VCaP (cell line): ENCODE measurements at regions not wholly inside any gene's neighbourhood (a gene's known extent, or its start where the extent isn't known, plus 50 kb on each side); places are given as distances from the start of the nearest gene placed in this dataset.

Experiments used
- H3K27ac ChIP-seq: fragments of 450-650 bp; 2 replicates; pipeline ENCODE4 v1.5.1; 2017
- TF ChIP-seq, protein P1 (sequence below): fragments of 450-650 bp; conservative IDR thresholded peaks from 2 replicates; pipeline ENCODE4 v1.5.1; 2017; ENCODE audit warnings: mild to moderate bottlenecking, moderate library complexity

DNA sequence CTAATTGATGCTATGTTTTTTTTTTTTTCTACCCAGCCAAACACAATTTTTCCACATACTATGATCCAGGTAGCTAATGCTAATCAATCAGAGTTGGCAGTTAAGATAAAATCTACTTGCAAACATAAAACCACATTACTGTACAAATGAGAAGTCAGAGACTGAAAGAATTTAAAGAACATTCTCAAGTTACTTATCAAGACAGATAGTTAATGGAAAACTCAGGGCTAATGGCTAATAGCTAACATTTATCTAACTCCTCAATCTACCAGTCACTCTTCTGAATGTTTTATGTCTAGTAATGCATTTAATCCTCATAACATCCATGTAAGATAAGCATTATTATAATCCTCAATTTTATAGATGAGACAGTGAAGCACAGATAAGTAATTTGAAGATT is 537.6 kb upstream of the SETBP1 start:
- TF ChIP-seq, protein P1, sequence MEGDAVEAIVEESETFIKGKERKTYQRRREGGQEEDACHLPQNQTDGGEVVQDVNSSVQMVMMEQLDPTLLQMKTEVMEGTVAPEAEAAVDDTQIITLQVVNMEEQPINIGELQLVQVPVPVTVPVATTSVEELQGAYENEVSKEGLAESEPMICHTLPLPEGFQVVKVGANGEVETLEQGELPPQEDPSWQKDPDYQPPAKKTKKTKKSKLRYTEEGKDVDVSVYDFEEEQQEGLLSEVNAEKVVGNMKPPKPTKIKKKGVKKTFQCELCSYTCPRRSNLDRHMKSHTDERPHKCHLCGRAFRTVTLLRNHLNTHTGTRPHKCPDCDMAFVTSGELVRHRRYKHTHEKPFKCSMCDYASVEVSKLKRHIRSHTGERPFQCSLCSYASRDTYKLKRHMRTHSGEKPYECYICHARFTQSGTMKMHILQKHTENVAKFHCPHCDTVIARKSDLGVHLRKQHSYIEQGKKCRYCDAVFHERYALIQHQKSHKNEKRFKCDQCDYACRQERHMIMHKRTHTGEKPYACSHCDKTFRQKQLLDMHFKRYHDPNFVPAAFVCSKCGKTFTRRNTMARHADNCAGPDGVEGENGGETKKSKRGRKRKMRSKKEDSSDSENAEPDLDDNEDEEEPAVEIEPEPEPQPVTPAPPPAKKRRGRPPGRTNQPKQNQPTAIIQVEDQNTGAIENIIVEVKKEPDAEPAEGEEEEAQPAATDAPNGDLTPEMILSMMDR: no peak

DNA sequence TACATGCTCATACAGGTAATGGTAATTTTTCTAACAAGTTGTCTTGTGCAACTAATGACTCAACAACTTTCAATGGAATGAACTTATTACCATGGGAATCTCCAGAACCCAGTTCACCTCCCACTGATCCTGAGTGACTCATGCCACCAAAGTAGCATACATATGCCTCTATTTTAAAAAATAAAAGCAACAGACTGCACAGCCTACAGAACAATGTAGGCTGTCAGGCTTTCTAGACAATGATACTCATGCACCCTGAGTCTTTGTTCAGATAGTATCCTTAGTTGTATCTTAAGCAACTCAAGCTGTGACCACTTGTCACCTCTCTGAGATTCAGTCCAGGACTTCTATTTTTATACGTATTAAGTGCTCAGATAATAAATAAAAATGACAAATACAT is 531.0 kb upstream of the SETBP1 start:
- TF ChIP-seq, protein P1: no peak
- H3K27ac ChIP-seq: no peak overlapping the region

More for the DNA sequence above, 537.6 kb upstream of the SETBP1 start:
- H3K27ac ChIP-seq: no peak overlapping the region

DNA sequence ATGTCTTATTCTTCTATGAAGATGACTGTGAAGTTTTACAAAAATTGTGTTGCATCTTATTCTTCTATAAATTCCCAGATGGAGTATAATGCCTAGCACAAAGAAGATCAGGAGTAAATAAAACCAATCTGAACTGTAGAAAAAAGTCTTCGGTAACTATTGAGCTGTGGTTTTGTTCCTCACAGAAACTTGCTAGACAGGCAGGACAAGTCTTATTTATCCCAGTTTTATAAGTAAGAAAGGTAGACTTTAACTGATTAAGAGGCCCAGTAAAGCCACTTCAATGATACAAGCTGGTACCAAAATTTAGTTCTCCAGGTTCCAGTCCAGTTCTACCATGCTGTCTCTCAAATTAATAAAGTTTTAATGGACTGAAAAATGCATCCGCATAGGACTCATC is 526.7 kb upstream of the SETBP1 start:
- TF ChIP-seq, protein P1: no peak
- peak overlapping the region; percentile 53 for H3K27ac ChIP-seq

DNA sequence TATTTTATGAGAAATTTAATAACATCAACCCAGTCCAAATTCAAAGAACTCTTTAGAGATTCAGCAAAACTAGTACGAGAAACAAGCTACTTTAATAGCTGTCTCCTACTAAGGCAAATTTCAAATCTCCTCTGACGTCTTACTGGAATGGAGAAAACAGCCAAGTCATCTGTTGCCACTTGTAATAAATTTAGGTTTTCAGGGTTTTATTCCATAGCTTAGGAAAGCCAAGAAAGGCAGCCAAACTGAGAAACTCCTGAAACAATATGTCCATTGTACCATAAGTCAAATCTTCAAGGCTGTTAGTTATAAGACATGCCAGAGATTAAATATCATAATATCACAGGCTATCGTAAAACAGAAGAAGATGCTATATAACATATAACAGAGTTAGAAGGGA is 524.6 kb upstream of the SETBP1 start:
- TF ChIP-seq, protein P1: no peak

DNA sequence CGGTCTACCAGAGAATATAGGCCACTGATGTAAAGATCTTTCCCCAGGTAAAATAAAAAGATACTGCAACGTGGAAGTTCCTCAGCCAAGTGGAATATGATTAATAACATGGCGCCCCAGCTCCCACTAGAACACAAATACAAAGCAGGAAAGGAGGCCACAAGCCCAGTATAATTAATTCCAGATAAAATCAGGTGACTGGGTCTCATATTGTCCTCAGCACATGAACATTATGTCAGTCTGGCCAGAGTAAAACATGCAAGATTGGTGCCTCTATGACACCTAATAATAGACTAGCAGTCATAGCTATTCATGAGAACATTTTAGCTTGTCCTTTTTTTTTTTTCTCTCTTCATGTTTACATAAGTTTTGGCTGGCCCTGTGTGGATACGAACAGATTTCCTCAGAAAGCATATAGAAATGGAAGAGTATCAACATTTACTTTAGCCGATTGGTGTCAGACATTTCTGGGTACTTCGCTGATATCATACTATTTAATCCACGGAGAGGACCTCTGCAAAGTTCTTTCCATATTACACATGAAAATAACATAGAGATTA is 523.8 kb upstream of the SETBP1 start:
- H3K27ac ChIP-seq: no peak overlapping the region
- TF ChIP-seq, protein P1: no peak

More for the DNA sequence above, 524.6 kb upstream of the SETBP1 start:
- H3K27ac ChIP-seq: no peak overlapping the region

DNA sequence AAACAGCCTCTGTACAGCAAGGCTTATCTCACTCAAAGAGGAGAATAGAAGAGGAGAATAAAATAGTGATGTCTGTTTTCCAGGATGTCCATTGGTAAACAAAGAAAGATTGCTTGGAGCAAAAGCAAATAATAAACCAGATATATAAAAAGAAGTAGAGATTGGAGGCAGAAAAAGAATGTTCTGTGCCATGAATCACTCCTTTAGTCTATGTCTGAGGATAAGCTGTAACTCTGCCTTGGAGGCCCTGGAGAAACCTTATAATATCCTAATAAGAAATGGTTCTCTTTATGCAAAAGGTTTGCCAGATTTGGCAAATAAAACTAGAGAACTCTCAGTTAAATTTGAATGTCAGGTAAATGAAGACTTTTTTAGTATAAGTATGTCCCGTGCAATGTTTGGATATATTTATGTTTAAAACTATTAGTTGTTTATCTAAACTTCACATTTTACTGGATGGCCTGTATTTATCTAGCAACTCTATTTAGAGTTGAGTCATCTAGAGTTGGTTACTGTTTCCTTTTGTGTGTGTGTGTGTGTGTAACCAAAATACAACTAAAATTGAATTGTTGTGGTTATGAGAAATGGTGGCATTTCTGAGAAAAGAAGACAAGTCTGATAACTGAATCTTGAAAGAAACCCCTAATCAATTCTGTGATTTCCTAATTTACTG is 510.3 kb upstream of the SETBP1 start:
- TF ChIP-seq, protein P1: no peak
- peak overlapping the region; percentile 68 for H3K27ac ChIP-seq

DNA sequence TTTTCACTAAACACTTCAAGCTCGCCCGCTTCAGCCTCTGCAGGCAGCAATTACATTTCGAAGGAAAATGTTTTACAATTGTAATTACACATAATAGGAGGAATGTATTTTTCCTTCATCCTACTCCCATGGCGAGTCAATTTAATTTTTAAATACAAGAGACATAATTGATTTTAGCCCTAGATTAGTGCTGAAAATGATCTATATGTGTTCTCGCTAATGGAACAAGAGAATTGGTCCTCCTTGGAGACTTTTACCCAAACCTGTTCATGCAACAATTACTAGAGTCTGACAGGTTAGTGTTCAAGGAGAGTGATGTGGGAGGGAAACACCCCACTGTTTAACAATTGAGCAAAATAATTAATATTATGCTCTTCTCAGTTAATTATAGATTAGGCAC is 509.4 kb upstream of the SETBP1 start:
- peak overlapping the region; percentile 68 for H3K27ac ChIP-seq
- TF ChIP-seq, protein P1: no peak
